Gastroesophageal sphincter (tissue), 4 donors: ENCODE measurements at regions not wholly inside any gene's neighbourhood (a gene's known extent, or its start where the extent isn't known, plus 50 kb on each side); places are given as distances from the start of the nearest gene placed in this dataset.
A peak's percentile ranks its signal among the peaks of the same experiment; 100 is the strongest.

Source experiments
- ATAC-seq: fragments of 150-250 bp; one replicate; pipeline ENCODE4 v1.9.1; 2016; ENCODE audit warnings: mild to moderate bottlenecking, moderate library complexity
- H3K27ac ChIP-seq, 4 donors: fragments of 200-600 bp; sonication (generic) in 3 of 4; 1 replicate in 3 of 4; 2 replicates in 1 of 4; pipeline ENCODE4 v1.5.1; 2016 to 2019
- H3K27me3 ChIP-seq: fragments of 200-600 bp; sonication (generic); one replicate; pipeline ENCODE4 v1.5.1; 2019
- H3K36me3 ChIP-seq, 2 donors: fragments of 200-600 bp; sonication (generic); one replicate each; pipeline ENCODE4 v1.5.1; 2019; ENCODE audit warnings: control low read depth in 1 of 2
- H3K4me1 ChIP-seq, 3 donors: fragments of 200-600 bp; sonication (generic); 1 replicate in 2 of 3; 2 replicates in 1 of 3; pipeline ENCODE4 v1.5.1; 2016 to 2019; ENCODE audit warnings: control low read depth in 2 of 3
- H3K4me3 ChIP-seq, 2 donors: fragments of 200-600 bp; sonication (generic); one replicate each; pipeline ENCODE4 v1.5.1; 2019; ENCODE audit warnings: mild to moderate bottlenecking in 1 of 2, moderate library complexity in 1 of 2
- H3K9me3 ChIP-seq, 3 donors: fragments of 200-600 bp; sonication (generic); one replicate each; pipeline ENCODE4 v1.5.1; 2017 to 2019; ENCODE audit warnings: control low read depth in 2 of 3
- CTCF ChIP-seq, 4 experiments: fragments of 200-600 bp in 2 of 4; fragments of 450-650 bp in 2 of 4; sonication (generic) in 1 of 4; IDR thresholded peaks; one replicate each; pipeline ENCODE4 v1.5.1; 2017 to 2019; ENCODE audit warnings: antibody characterized with exemption in 4 of 4, mild to moderate bottlenecking in 2 of 4, moderate library complexity in 2 of 4
- EP300 ChIP-seq: sonication (generic); formaldehyde crosslinking; IDR thresholded peaks from one replicate; pipeline ENCODE4 v1.6.1; 2017; ENCODE audit warnings: antibody characterized with exemption, mild to moderate bottlenecking
- POLR2A ChIP-seq, 2 donors: fragments of 450-650 bp; IDR thresholded peaks; one replicate each; pipeline ENCODE4 v1.6.1; 2017; ENCODE audit warnings: antibody characterized with exemption in 2 of 2, mild to moderate bottlenecking in 2 of 2, moderate library complexity in 1 of 2
- POLR2AphosphoS5 ChIP-seq: sonication (generic); formaldehyde crosslinking; IDR thresholded peaks from one replicate; pipeline ENCODE4 v1.6.1; 2017; ENCODE audit warnings: antibody characterized with exemption
- WGBS, 2 donors: methylation state at CpG; one replicate each; pipeline ENCODE4 v1.1.5; 2018; ENCODE audit warnings: low coverage in 1 of 2; 5-methylcytosine and 5-hydroxymethylcytosine counted together

GRCh38 chr9:1857808-1858207, 157.3 kb upstream of the SMARCA2 start:
- 88% methylated on average over 1 of the region's 3 CpGs; no CpG with 5 or more reads in 1 of the 2 donors for WGBS, 2 donors
- H3K36me3 ChIP-seq = no peaks in the 10 kb centered on the region

GRCh38 chr9:1869843-1870242, 145.3 kb upstream of the SMARCA2 start:
- Histone ChIP-seq H3K4me1 (no peaks in the 10 kb centered on the region), H3K36me3 (no peaks in the 10 kb centered on the region), H3K27ac (no peak overlapping the region), H3K4me3 (no peak overlapping the region), H3K9me3 (no peaks in the 10 kb centered on the region), H3K27me3 (no peaks in the 10 kb centered on the region)
- WGBS, 2 donors = 44 to 55% methylated on average over 6 of the region's 6 CpGs
- no peak for ATAC-seq
- TF ChIP-seq POLR2AphosphoS5 = no peak
- TF ChIP-seq CTCF (IDR thresholded peaks at IDR 0.05) = peak in 2 of 4 experiments; percentile 12

More at GRCh38 chr9:1857808-1858207, 157.3 kb upstream of the SMARCA2 start:
- no peak for TF ChIP-seq CTCF (IDR thresholded peaks at IDR 0.05)
- TF ChIP-seq POLR2A (IDR thresholded peaks at IDR 0.05) = no peak
- no peak for TF ChIP-seq EP300
- TF ChIP-seq POLR2AphosphoS5 = no peak
- no peak overlapping the region for H3K27ac ChIP-seq
- H3K4me1 ChIP-seq = no peaks in the 10 kb centered on the region
- no peaks in the 10 kb centered on the region for H3K27me3 ChIP-seq
- no peak for ATAC-seq
- peaks cover 0 to 22% (median 0%) of the 10 kb centered on the region in 3 donors for H3K9me3 ChIP-seq
- H3K4me3 ChIP-seq = no peak overlapping the region

GRCh38 chr9:1870915-1871314, 144.2 kb upstream of the SMARCA2 start:
- H3K36me3 ChIP-seq = no peaks in the 10 kb centered on the region
- no peaks in the 10 kb centered on the region for H3K27me3 ChIP-seq
- TF ChIP-seq EP300 = no peak
- no peak for TF ChIP-seq POLR2A (IDR thresholded peaks at IDR 0.05)
- no peak for TF ChIP-seq POLR2AphosphoS5
- TF ChIP-seq CTCF (IDR thresholded peaks at IDR 0.05) = no peak
- 71 to 86% methylated on average over 1 of the region's 2 CpGs for WGBS, 2 donors
- H3K9me3 ChIP-seq = no peaks in the 10 kb centered on the region
- H3K27ac ChIP-seq = no peak overlapping the region
- no peaks in the 10 kb centered on the region for H3K4me1 ChIP-seq
- H3K4me3 ChIP-seq = no peak overlapping the region
- ATAC-seq = no peak

DNA sequence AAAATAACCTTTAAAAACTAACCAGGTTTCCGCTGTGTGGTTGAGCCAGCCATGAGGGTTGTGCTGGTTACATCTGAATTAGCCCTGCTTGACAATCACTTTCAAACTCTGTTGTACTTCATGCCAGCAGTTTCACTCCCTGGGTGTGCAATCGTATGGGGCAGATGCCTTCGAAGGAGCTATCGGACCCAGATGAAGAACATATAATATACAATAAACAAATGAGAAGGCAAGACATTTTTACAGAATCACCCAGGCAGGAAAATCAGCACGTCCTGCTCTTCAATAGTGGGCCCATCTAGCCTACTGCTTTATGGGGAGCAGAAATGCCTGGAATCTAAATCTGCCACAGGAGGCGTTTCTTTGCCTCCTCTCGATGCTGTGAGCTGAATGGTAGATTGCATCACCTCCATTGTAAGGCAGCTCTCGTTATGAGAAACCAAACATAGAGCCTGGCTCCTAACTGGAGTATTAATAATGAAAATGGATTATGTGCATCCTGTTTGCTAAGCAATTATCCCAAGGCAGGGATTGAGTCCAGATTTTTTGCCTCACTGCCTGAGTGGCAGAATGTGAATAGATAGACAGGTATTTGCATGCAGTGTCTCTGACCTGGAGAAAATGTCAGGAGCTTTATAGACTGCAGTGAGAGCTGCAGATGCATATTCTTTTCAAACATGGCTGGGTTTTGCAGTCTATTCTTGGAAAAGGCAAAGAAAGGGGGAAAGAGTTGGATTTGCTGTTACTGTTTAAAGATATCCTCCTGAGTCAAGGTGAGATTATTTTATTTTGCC, 143.3 kb upstream of the SMARCA2 start:
- 43 to 57% methylated on average over 5 to 7 of the region's 8 CpGs for WGBS, 2 donors
- TF ChIP-seq POLR2A (IDR thresholded peaks at IDR 0.05) (no peak), POLR2AphosphoS5 (no peak), EP300 (no peak), CTCF (IDR thresholded peaks at IDR 0.05) (no peak)
- Histone ChIP-seq H3K27ac (no peak overlapping the region), H3K27me3 (no peaks in the 10 kb centered on the region), H3K36me3 (no peaks in the 10 kb centered on the region), H3K9me3 (no peaks in the 10 kb centered on the region), H3K4me3 (no peak overlapping the region), H3K4me1 (no peaks in the 10 kb centered on the region)
- no peak for ATAC-seq

DNA sequence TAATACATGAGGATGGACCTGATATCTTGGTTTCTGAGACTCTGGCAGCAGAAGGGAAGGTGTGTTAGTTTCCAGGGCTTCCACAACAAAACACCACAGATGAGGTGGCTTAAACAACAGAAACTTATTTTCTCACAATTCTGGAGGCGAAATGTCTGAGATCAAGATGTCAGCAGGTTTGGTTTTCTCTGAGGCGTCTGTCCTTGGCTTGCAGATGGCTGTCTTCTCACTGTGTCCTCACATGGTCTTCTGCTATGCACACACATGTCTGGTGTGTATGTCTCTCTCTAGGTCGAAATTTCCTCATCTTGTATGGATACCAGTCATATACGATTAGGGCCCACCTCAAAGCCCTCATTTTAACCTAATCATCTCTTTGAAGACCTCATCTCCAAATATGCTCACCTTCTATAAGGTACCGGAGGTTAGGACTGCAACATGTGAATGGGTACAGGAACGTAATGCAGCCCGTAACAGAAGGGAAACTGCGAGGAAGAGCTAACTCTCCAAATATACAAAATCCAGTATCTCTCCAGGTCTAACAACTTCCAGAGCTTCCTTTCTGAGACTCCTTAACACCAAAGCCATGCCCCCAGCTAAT, 139.8 kb upstream of the SMARCA2 start:
- 83 to 98% methylated on average over 8 of the region's 8 CpGs for WGBS, 2 donors
- no peak for TF ChIP-seq POLR2A (IDR thresholded peaks at IDR 0.05)

More for the DNA sequence above, 139.8 kb upstream of the SMARCA2 start:
- ATAC-seq = no peak
- Histone ChIP-seq H3K36me3 (no peaks in the 10 kb centered on the region), H3K27me3 (no peaks in the 10 kb centered on the region), H3K27ac (no peak overlapping the region), H3K4me1 (no peaks in the 10 kb centered on the region), H3K4me3 (no peak overlapping the region), H3K9me3 (no peaks in the 10 kb centered on the region)
